ENCODE measurements at regions not wholly inside any gene's neighbourhood (a gene's known extent, or its start where the extent isn't known, plus 50 kb on each side); places are given as distances from the start of the nearest gene placed in this dataset.

GRCh38 chr5:24899180-24899579 lies 254.4 kb upstream of the CDH10 start:
- H3K4me3 ChIP-seq (ENCODE audit: low read depth in 2 of 2, low read length in 1 of 2) = no peak overlapping the region
- DNase-seq = no peak
- H3K9me3 ChIP-seq = no peaks in the 10 kb centered on the region
- H3K9ac ChIP-seq = no peak overlapping the region
- no peaks in the 10 kb centered on the region for H3K4me1 ChIP-seq (ENCODE audit: control insufficient read depth in 1 of 2, insufficient read depth in 2 of 2, low read depth in 1 of 2, low read length in 1 of 2)
- H3K9me2 ChIP-seq = no peaks in the 10 kb centered on the region
- H3K79me2 ChIP-seq (ENCODE audit: insufficient read depth) = no peaks in the 10 kb centered on the region
- H2AFZ ChIP-seq (ENCODE audit: low read depth) = no peak overlapping the region
- H3K27me3 ChIP-seq (ENCODE audit: insufficient read depth) = no peaks in the 10 kb centered on the region
- WGBS (ENCODE audit: low lambda C conversion rate) = 16% methylated on average over 2 of the region's 2 CpGs
- TF ChIP-seq EP300 (IDR thresholded peaks at IDR 0.05; ENCODE audit: borderline replicate concordance in 1 of 2, low read depth in 1 of 2, low read length in 1 of 2) (no peak), RFX5 (IDR thresholded peaks at IDR 0.05; ENCODE audit: low read length) (no peak), FOXM1 (IDR thresholded peaks at IDR 0.05; ENCODE audit: low read depth) (no peak)
- H3K4me2 ChIP-seq = no peak overlapping the region
- ChIA-PET CTCF (no interaction called here), POLR2A (no interaction called here)
- H3K27ac ChIP-seq (ENCODE audit: low read depth in 2 of 2, low read length in 1 of 2) = no peak overlapping the region
- H3F3A ChIP-seq (replicated peaks; ENCODE audit: insufficient read depth) = no peaks in the 10 kb centered on the region
- H3K36me3 ChIP-seq (replicated peaks in 1 of 2; ENCODE audit: control insufficient read depth in 1 of 2, insufficient read depth in 2 of 2, low read length in 1 of 2) = no peaks in the 10 kb centered on the region
- H4K20me1 ChIP-seq (ENCODE audit: insufficient read depth) = no peaks in the 10 kb centered on the region

- H3K9ac ChIP-seq = no peak overlapping the region
- H3K4me3 ChIP-seq (ENCODE audit: low read depth in 2 of 2, low read length in 1 of 2) = no peak overlapping the region
- no peaks in the 10 kb centered on the region for H3K9me2 ChIP-seq
- no peaks in the 10 kb centered on the region for H3K9me3 ChIP-seq
- H4K20me1 ChIP-seq (ENCODE audit: insufficient read depth) = no peaks in the 10 kb centered on the region
- no peaks in the 10 kb centered on the region for H3K79me2 ChIP-seq (ENCODE audit: insufficient read depth)
- ChIA-PET POLR2A (no interaction called here), CTCF (no interaction called here)
- no peaks in the 10 kb centered on the region for H3K36me3 ChIP-seq (replicated peaks in 1 of 2; ENCODE audit: control insufficient read depth in 1 of 2, insufficient read depth in 2 of 2, low read length in 1 of 2)
- no peaks in the 10 kb centered on the region for H3K27me3 ChIP-seq (ENCODE audit: insufficient read depth)
- H3K4me2 ChIP-seq = no peak overlapping the region
- H3F3A ChIP-seq (replicated peaks; ENCODE audit: insufficient read depth) = no peaks in the 10 kb centered on the region
- H3K4me1 ChIP-seq (ENCODE audit: control insufficient read depth in 1 of 2, insufficient read depth in 2 of 2, low read depth in 1 of 2, low read length in 1 of 2) = no peaks in the 10 kb centered on the region
- H3K27ac ChIP-seq (ENCODE audit: low read depth in 2 of 2, low read length in 1 of 2) = no peak overlapping the region
- no peak overlapping the region for H2AFZ ChIP-seq (ENCODE audit: low read depth)
- no peak for TF ChIP-seq RAD21 (IDR thresholded peaks at IDR 0.05; ENCODE audit: low read length)
- TF ChIP-seq GABPA (IDR thresholded peaks at IDR 0.05; ENCODE audit: low read depth) = no peak
- TF ChIP-seq SMC3 (IDR thresholded peaks at IDR 0.05; ENCODE audit: low read depth, low read length) = no peak
- TF ChIP-seq REST (IDR thresholded peaks at IDR 0.05; ENCODE audit: low read depth, low read length) = no peak
- no peak for TF ChIP-seq NRF1 (IDR thresholded peaks at IDR 0.05; ENCODE audit: low read depth, low read length)
- no peak for TF ChIP-seq ELF1 (IDR thresholded peaks at IDR 0.05)
- no peak for TF ChIP-seq GATA2 (CRISPR knock-in tag; IDR thresholded peaks at IDR 0.05)
- no peak for TF ChIP-seq MXI1 (IDR thresholded peaks at IDR 0.05; ENCODE audit: low read depth, low read length)
- TF ChIP-seq TAF1 (IDR thresholded peaks at IDR 0.05; ENCODE audit: borderline replicate concordance, low read depth, low read length) = no peak
- no peak for TF ChIP-seq EZH2phosphoT487 (IDR thresholded peaks at IDR 0.05; ENCODE audit: borderline replicate concordance, low read depth)
- no peak for TF ChIP-seq CHD2 (IDR thresholded peaks at IDR 0.05; ENCODE audit: low read length, partially characterized antibody)
- TF ChIP-seq MEF2A (IDR thresholded peaks at IDR 0.05; ENCODE audit: borderline replicate concordance, low read depth) = no peak
- no peak for TF ChIP-seq EP300 (IDR thresholded peaks at IDR 0.05; ENCODE audit: borderline replicate concordance in 1 of 2, low read depth in 1 of 2, low read length in 1 of 2)
- 10% methylated on average over 4 of the region's 4 CpGs for WGBS (ENCODE audit: low lambda C conversion rate)
- no peak for DNase-seq
These were observed 219.5 kb upstream of the CDH10 start for GRCh38 chr5:24864244-24864643.

Data from SK-N-SH (cell line).